ENCODE measurements at regions not wholly inside any gene's neighbourhood (a gene's known extent, or its start where the extent isn't known, plus 50 kb on each side); places are given as distances from the start of the nearest gene placed in this dataset.
"Not testable (repeated sequence)": the region's sequence is repeated elsewhere in the genome, so short reads cannot be mapped to it uniquely, and the experiment has no call there.

DNA sequence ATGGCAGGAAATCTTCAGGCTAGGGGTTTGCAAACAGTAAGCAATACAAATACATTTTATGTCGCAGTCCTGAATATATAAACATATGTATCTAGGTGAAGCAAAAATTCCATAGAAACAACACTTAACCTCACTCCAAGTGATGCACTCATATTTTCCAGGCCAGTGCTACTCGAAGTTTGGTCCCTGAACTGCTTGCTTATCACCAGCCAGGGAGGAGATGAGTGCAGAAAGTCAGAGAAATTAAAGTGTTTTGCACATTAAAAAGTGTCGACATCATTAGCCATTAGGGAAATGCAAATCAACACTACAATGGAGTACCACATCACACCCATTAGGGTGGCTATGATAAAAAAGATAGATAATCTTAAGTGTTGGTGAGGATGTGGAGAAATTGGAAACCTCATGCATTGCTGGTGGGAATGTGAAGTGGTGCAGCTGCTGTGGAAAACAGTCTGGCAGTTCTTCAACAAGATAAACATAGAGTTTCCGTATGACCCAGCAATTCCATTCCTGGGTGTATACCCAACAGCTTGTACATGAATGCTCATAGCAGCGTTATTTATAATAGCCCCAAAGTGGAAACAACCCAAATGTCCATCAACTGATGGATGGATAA is 70.5 kb upstream of the CSF1 start:
- H3K4me1 ChIP-seq (ENCODE audit: control insufficient read depth, low read depth, low read length): peaks cover 6% of the 10 kb centered on the region
- H3K9ac ChIP-seq (ENCODE audit: low read length): no peak overlapping the region
- H3K4me3 ChIP-seq (ENCODE audit: low read length): no peak overlapping the region
- no peaks in the 10 kb centered on the region for H3K27me3 ChIP-seq (ENCODE audit: control insufficient read depth, insufficient read depth, low read length)
- H3K36me3 ChIP-seq (ENCODE audit: control insufficient read depth, low read depth, low read length): no peaks in the 10 kb centered on the region
- peaks cover 5% of the 10 kb centered on the region for H3K9me3 ChIP-seq (ENCODE audit: control insufficient read depth, low read depth, low read length)
- H3K27ac ChIP-seq (ENCODE audit: low read length): no peak overlapping the region

DNA sequence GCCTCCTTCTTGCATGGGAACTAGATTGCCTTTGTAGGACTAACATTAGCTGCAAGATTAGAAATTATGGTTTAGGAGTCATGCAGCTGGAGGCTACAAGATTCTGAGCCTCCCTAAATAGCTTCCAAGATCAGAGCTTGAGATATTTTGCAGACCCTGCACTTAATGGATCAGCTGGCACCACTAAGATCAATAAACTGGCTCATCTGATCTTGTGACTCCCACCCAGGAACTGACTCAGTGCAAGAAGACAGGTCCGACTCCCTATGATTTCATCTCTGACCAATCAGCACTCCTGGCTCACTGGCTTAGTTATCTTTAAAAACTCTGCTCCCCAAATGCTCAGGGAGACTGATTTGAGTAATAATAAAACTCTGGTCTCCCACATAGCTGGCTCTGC is 71.4 kb upstream of the CSF1 start:
- H3K27me3 ChIP-seq (ENCODE audit: control insufficient read depth, insufficient read depth, low read length): not testable (repeated sequence)

DNA sequence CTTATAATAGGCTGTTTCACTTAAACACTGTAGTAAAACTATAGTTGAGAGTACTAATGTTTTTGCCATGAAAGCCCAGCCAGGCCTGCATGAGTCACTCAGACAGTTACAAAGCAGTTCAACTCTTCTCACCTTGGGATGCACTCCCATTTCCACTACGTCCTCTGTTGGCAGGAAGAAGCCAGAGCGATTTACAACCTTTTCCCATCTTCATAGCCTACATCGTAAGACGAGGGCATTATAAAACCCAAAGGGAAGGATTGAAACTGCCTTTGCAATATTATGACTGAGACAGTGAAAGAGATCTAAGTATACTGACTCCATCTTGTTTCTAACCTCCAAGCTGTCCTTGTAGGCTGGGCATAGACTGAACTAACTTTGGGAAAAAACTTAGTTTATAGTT is 71.8 kb upstream of the CSF1 start:
- Histone ChIP-seq H3K27ac (ENCODE audit: low read length) (no peak overlapping the region), H3K9ac (ENCODE audit: low read length) (no peak overlapping the region), H3K27me3 (ENCODE audit: control insufficient read depth, insufficient read depth, low read length) (no peaks in the 10 kb centered on the region), H3K4me3 (ENCODE audit: low read length) (no peak overlapping the region), H3K4me1 (ENCODE audit: control insufficient read depth, low read depth, low read length) (peaks cover 17% of the 10 kb centered on the region), H3K9me3 (ENCODE audit: control insufficient read depth, low read depth, low read length) (peaks cover 5% of the 10 kb centered on the region), H3K36me3 (ENCODE audit: control insufficient read depth, low read depth, low read length) (no peaks in the 10 kb centered on the region)

More for the DNA sequence above, 71.4 kb upstream of the CSF1 start:
- H3K4me3 ChIP-seq (ENCODE audit: low read length); H3K36me3 ChIP-seq (ENCODE audit: control insufficient read depth, low read depth, low read length); H3K9ac ChIP-seq (ENCODE audit: low read length); H3K27ac ChIP-seq (ENCODE audit: low read length); H3K9me3 ChIP-seq (ENCODE audit: control insufficient read depth, low read depth, low read length): not testable (repeated sequence)
- H3K4me1 ChIP-seq (ENCODE audit: control insufficient read depth, low read depth, low read length): peaks cover 15% of the 10 kb centered on the region

DNA sequence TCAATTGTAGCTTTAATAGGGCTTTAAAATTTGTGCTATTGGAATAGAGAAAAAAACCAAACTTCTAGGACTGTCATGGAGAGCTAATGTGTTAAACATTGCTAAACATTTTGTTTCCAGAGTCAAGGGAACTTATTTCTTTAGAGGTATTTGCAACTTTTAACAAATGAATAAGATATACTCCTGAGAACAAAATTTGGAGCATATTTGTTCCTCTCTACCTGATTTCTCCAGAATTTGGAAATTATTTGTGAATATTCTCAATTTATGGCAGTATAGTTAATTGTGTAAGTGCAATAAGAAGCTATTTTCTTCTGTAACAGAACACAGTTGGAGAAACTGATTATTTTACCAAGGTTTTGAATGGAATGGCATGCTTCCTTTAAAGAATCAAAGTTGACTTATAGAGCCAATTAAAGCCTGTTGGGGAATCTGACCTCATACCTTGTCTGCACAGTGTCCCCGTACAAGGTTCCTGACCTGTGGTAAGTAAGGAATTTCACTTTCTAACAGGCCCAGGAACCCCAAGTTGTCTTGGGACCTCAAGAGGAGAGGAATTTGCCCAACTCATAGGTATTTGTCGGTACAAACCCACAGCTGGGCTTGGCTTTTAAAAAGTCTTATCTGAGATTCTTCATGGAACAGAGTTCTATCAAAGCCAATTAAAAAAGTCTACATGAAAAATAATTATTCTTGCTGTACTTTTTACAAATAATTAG is 72.6 kb upstream of the CSF1 start:
- no peak overlapping the region for H3K27ac ChIP-seq (ENCODE audit: low read length)
- H3K36me3 ChIP-seq (ENCODE audit: control insufficient read depth, low read depth, low read length): no peaks in the 10 kb centered on the region
- H3K4me1 ChIP-seq (ENCODE audit: control insufficient read depth, low read depth, low read length): peaks cover 18% of the 10 kb centered on the region
- no peak overlapping the region for H3K9ac ChIP-seq (ENCODE audit: low read length)
- H3K4me3 ChIP-seq (ENCODE audit: low read length): no peak overlapping the region
- H3K27me3 ChIP-seq (ENCODE audit: control insufficient read depth, insufficient read depth, low read length): no peaks in the 10 kb centered on the region
- peaks cover 5% of the 10 kb centered on the region for H3K9me3 ChIP-seq (ENCODE audit: control insufficient read depth, low read depth, low read length)

DNA sequence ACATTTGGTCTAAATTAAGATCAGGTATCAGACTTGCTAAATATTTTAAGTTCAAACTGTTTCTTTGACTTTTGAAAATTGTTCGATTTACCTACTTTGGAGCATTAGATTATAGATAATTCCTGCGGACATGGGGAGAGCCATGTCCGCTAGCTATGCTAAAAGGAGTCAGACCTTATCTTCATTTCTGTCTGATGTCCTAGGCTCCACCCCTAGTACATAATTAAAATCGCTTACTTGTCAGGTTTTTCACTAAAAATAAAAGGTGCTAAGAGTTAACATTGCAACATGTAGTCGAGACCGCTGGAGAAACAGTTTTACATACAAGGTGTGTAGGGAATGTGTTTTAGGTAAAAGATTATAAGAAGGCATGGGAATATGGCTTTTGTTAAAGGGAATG is 71.9 kb upstream of the EPS8L3 start:
- not testable (repeated sequence) for H3K9me3 ChIP-seq (ENCODE audit: control insufficient read depth, low read depth, low read length); H3K27me3 ChIP-seq (ENCODE audit: control insufficient read depth, insufficient read depth, low read length); H3K27ac ChIP-seq (ENCODE audit: low read length); H3K4me3 ChIP-seq (ENCODE audit: low read length); H3K9ac ChIP-seq (ENCODE audit: low read length); H3K36me3 ChIP-seq (ENCODE audit: control insufficient read depth, low read depth, low read length)
- H3K4me1 ChIP-seq (ENCODE audit: control insufficient read depth, low read depth, low read length): peaks cover 38% of the 10 kb centered on the region

DNA sequence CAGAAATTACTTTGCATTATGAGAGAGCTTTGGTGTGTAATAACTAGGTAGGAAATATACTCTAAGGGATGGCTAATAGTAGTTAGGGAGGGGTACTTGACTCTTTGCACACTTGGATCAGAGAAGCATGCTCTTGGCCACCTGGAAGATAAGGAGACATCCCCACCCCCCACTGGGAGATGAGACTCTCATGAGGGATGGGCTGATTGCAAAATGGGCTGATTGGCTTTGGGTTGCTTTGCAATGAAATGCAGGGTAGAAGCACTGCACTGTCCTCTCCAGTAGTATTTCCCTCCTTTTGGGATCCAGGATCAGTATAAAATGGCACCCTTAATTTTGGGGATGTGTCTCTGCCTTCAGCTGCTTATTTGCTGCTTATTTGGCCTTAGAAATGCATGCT is 71.2 kb upstream of the EPS8L3 start:
- Histone ChIP-seq H3K36me3 (ENCODE audit: control insufficient read depth, low read depth, low read length) (no peaks in the 10 kb centered on the region), H3K9ac (ENCODE audit: low read length) (no peak overlapping the region), H3K27me3 (ENCODE audit: control insufficient read depth, insufficient read depth, low read length) (no peaks in the 10 kb centered on the region), H3K9me3 (ENCODE audit: control insufficient read depth, low read depth, low read length) (peaks cover 5% of the 10 kb centered on the region), H3K4me3 (ENCODE audit: low read length) (peak overlapping the region; percentile 64), H3K27ac (ENCODE audit: low read length) (no peak overlapping the region), H3K4me1 (ENCODE audit: control insufficient read depth, low read depth, low read length) (peaks cover 38% of the 10 kb centered on the region)

DNA sequence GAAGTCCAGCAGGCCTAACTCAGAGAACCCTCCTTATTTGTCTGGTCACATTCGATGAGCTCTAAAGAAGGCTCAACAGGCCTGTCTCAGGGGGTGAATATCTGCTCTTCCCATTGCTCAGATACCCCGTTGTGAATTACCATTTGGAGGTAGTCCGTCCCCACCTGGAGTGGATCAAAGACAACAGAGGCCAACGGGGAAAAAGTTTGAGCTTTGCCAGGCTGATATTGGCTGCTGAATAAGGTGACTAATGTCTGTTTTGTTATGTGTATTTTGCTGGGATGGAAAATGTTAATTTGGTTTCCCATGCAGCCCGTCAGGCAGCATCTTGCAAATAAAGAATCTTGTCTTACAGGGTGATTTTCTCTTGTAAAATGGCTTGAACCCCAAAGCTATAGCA is 69.2 kb upstream of the EPS8L3 start:
- Histone ChIP-seq H3K9ac (ENCODE audit: low read length) (peak overlapping the region; percentile 43), H3K9me3 (ENCODE audit: control insufficient read depth, low read depth, low read length) (peaks cover 3% of the 10 kb centered on the region), H3K4me1 (ENCODE audit: control insufficient read depth, low read depth, low read length) (peaks cover 42% of the 10 kb centered on the region), H3K4me3 (ENCODE audit: low read length) (peak overlapping the region; percentile 64), H3K27me3 (ENCODE audit: control insufficient read depth, insufficient read depth, low read length) (no peaks in the 10 kb centered on the region), H3K27ac (ENCODE audit: low read length) (peak overlapping the region; percentile 59), H3K36me3 (ENCODE audit: control insufficient read depth, low read depth, low read length) (no peaks in the 10 kb centered on the region)

DNA sequence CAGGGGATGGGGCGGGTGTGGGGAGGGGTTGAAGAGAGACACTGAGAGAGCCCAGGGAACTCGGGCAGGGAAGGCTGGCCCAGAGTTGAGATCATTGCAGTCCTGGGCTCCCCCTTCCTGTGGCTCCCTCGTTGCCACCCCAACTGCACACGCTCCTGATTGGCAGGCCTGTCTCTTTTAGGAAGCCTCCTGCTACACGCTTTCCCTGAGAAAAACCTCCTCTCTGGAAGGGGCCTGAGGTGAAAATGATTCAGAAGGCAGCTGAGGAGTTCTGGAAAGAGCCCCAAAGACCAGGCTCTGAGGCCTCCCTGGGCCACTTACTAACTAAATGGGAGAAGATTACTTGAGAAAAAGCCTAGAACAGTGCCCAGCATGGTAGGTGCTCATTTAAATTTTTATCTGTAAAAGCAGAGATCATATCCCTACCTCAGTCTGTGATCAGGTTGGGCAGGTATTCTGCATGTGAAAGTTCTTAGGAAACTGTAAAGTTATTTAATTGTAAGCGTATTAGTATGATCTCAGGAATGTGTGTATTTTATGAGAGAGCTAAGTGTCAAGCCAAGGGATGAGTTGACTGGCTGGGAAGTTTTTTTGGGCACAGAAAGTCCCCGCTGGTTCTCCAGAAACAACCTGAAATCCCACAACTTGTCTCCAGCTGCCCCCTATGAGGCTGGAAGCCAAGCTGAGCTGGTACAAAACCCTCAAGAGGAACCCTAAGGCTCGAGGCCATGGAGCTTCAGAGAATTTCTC is 65.2 kb upstream of the EPS8L3 start:
- Histone ChIP-seq H3K4me3 (ENCODE audit: low read length) (no peak overlapping the region), H3K9ac (ENCODE audit: low read length) (no peak overlapping the region), H3K27me3 (ENCODE audit: control insufficient read depth, insufficient read depth, low read length) (no peaks in the 10 kb centered on the region), H3K4me1 (ENCODE audit: control insufficient read depth, low read depth, low read length) (peaks cover 25% of the 10 kb centered on the region), H3K36me3 (ENCODE audit: control insufficient read depth, low read depth, low read length) (no peaks in the 10 kb centered on the region), H3K27ac (ENCODE audit: low read length) (no peak overlapping the region), H3K9me3 (ENCODE audit: control insufficient read depth, low read depth, low read length) (no peaks in the 10 kb centered on the region)

DNA sequence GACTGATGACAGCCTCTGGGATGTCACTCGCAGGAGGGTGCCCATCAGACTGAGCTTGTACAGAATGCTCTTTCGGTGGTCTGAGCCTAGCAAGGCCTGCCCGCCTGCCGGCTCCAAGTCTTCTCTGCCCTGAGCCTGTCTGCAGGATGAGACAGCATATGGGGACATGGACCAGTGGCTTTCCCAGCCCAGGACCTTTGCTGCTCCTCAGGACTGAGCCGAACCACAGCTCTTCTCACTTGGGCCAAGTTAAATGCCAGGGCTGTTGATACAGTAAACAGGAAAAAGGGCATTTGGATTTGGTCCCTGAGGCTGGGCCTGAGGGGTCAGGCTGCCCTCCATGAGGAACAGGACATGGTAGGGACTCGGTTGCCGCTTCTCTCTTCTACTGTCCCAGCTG is 64.3 kb upstream of the EPS8L3 start:
- Histone ChIP-seq H3K4me1 (ENCODE audit: control insufficient read depth, low read depth, low read length) (peaks cover 23% of the 10 kb centered on the region), H3K27me3 (ENCODE audit: control insufficient read depth, insufficient read depth, low read length) (no peaks in the 10 kb centered on the region), H3K9me3 (ENCODE audit: control insufficient read depth, low read depth, low read length) (no peaks in the 10 kb centered on the region), H3K4me3 (ENCODE audit: low read length) (no peak overlapping the region), H3K9ac (ENCODE audit: low read length) (no peak overlapping the region), H3K27ac (ENCODE audit: low read length) (no peak overlapping the region), H3K36me3 (ENCODE audit: control insufficient read depth, low read depth, low read length) (no peaks in the 10 kb centered on the region)

DNA sequence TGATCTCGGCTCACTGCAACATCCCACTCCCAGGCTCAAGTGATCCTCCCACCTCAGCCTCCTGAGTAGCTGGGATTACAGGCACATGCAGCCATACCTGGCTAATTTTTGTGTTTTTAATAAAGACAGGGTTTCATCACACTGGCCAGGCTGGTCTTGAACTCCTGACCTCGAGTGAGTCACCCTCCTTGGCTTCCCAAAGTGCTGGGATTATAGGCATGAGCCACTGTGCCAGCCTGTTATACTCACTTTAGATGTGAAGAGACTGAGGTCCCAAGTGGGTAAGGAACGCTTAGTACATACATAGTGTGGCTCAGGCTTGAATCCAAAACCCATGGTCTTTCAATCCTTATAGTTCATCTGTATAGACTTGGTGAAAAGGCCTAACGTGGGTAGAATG is 63.7 kb upstream of the EPS8L3 start:
- H3K27me3 ChIP-seq (ENCODE audit: control insufficient read depth, insufficient read depth, low read length): no peaks in the 10 kb centered on the region
- H3K4me3 ChIP-seq (ENCODE audit: low read length): no peak overlapping the region
- H3K9me3 ChIP-seq (ENCODE audit: control insufficient read depth, low read depth, low read length): no peaks in the 10 kb centered on the region
- H3K9ac ChIP-seq (ENCODE audit: low read length): no peak overlapping the region
- H3K36me3 ChIP-seq (ENCODE audit: control insufficient read depth, low read depth, low read length): no peaks in the 10 kb centered on the region
- no peak overlapping the region for H3K27ac ChIP-seq (ENCODE audit: low read length)
- peaks cover 18% of the 10 kb centered on the region for H3K4me1 ChIP-seq (ENCODE audit: control insufficient read depth, low read depth, low read length)

DNA sequence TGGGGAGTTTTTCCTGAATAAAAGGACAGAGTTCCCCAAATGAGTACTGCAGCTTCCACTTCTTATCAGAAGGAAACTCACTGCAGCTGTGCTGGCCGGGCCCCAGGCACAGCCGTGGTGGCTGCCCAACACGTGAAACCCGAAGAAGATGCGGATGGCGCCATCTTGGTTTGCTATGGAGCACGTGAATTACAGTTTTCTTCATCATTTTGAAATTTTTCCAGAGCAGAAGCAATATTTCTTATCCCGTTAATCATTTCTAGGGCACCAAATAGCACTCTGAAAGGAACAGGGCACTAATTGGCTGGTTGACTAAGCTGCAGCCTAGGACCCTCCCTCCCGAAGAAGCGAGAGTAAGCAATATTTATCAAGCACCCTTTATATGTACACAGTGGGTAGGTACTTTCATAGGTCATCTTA is 63.2 kb upstream of the EPS8L3 start:
- peaks cover 13% of the 10 kb centered on the region for H3K4me1 ChIP-seq (ENCODE audit: control insufficient read depth, low read depth, low read length)
- no peaks in the 10 kb centered on the region for H3K9me3 ChIP-seq (ENCODE audit: control insufficient read depth, low read depth, low read length)
- no peaks in the 10 kb centered on the region for H3K27me3 ChIP-seq (ENCODE audit: control insufficient read depth, insufficient read depth, low read length)
- H3K9ac ChIP-seq (ENCODE audit: low read length): no peak overlapping the region
- no peak overlapping the region for H3K4me3 ChIP-seq (ENCODE audit: low read length)
- no peak overlapping the region for H3K27ac ChIP-seq (ENCODE audit: low read length)
- no peaks in the 10 kb centered on the region for H3K36me3 ChIP-seq (ENCODE audit: control insufficient read depth, low read depth, low read length)

Data from iPS-18a (cell line).